ENCODE measurements at regions not wholly inside any gene's neighbourhood (a gene's known extent, or its start where the extent isn't known, plus 50 kb on each side); places are given as distances from the start of the nearest gene placed in this dataset.

DNA sequence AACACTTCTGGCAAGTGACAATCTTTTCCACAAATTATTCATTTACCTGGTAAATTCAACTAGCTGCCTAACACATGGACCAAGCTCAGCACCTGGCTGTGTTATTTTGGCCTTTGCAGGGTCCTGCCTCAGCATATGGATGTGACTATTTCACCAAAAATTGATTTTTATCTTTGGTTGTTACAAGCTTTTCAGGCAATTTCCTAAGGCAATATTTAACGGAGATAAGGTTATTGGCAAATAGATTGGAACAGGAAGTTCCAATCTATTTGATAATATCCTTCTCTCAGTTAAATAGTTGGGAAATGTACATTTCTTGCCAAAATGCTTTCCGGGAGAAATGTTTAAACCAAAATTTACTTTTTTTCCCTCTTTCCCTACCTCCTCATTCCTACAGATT, 415.2 kb upstream of the SMARCA2 start:
- H3K9ac ChIP-seq (ENCODE audit: low read length), result no peak overlapping the region
- H3K36me3 ChIP-seq (ENCODE audit: insufficient read depth, low read length), result no peaks in the 10 kb centered on the region
- H3F3A ChIP-seq (ENCODE audit: insufficient read depth, low read length, poor library complexity, severe bottlenecking), result no peaks in the 10 kb centered on the region
- H2AFZ ChIP-seq (ENCODE audit: low read depth, low read length), result no peak overlapping the region
- H4K20me1 ChIP-seq (ENCODE audit: insufficient read depth), result no peaks in the 10 kb centered on the region
- H3K27me3 ChIP-seq (ENCODE audit: insufficient read depth, low read depth, low read length), result no peaks in the 10 kb centered on the region
- no peak overlapping the region for H3K27ac ChIP-seq (ENCODE audit: low read length)
- TF ChIP-seq SMC3 (conservative IDR thresholded peaks at IDR 0.05; ENCODE audit: poor library complexity) (no peak), POLR2AphosphoS5 (IDR thresholded peaks at IDR 0.05) (no peak), EP300 (conservative IDR thresholded peaks at IDR 0.05; ENCODE audit: poor library complexity, severe bottlenecking) (no peak), EZH2 (IDR thresholded peaks at IDR 0.05; ENCODE audit: borderline replicate concordance, insufficient read depth, low read length, poor library complexity, severe bottlenecking) (no peak), MXI1 (conservative IDR thresholded peaks at IDR 0.05; ENCODE audit: poor library complexity, severe bottlenecking) (no peak), RAD21 (conservative IDR thresholded peaks at IDR 0.05) (no peak), TAF1 (IDR thresholded peaks at IDR 0.05; ENCODE audit: low read depth) (no peak)
- TF ChIP-seq, protein P1, sequence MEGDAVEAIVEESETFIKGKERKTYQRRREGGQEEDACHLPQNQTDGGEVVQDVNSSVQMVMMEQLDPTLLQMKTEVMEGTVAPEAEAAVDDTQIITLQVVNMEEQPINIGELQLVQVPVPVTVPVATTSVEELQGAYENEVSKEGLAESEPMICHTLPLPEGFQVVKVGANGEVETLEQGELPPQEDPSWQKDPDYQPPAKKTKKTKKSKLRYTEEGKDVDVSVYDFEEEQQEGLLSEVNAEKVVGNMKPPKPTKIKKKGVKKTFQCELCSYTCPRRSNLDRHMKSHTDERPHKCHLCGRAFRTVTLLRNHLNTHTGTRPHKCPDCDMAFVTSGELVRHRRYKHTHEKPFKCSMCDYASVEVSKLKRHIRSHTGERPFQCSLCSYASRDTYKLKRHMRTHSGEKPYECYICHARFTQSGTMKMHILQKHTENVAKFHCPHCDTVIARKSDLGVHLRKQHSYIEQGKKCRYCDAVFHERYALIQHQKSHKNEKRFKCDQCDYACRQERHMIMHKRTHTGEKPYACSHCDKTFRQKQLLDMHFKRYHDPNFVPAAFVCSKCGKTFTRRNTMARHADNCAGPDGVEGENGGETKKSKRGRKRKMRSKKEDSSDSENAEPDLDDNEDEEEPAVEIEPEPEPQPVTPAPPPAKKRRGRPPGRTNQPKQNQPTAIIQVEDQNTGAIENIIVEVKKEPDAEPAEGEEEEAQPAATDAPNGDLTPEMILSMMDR (IDR thresholded peaks at IDR 0.05; ENCODE audit: poor library complexity, severe bottlenecking), result no peak
- TF ChIP-seq, protein P2, sequence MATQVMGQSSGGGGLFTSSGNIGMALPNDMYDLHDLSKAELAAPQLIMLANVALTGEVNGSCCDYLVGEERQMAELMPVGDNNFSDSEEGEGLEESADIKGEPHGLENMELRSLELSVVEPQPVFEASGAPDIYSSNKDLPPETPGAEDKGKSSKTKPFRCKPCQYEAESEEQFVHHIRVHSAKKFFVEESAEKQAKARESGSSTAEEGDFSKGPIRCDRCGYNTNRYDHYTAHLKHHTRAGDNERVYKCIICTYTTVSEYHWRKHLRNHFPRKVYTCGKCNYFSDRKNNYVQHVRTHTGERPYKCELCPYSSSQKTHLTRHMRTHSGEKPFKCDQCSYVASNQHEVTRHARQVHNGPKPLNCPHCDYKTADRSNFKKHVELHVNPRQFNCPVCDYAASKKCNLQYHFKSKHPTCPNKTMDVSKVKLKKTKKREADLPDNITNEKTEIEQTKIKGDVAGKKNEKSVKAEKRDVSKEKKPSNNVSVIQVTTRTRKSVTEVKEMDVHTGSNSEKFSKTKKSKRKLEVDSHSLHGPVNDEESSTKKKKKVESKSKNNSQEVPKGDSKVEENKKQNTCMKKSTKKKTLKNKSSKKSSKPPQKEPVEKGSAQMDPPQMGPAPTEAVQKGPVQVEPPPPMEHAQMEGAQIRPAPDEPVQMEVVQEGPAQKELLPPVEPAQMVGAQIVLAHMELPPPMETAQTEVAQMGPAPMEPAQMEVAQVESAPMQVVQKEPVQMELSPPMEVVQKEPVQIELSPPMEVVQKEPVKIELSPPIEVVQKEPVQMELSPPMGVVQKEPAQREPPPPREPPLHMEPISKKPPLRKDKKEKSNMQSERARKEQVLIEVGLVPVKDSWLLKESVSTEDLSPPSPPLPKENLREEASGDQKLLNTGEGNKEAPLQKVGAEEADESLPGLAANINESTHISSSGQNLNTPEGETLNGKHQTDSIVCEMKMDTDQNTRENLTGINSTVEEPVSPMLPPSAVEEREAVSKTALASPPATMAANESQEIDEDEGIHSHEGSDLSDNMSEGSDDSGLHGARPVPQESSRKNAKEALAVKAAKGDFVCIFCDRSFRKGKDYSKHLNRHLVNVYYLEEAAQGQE (IDR thresholded peaks at IDR 0.05; ENCODE audit: borderline replicate concordance), result no peak
- H3K4me3 ChIP-seq (ENCODE audit: low read length), result no peak overlapping the region
- no peaks in the 10 kb centered on the region for H3K9me2 ChIP-seq (ENCODE audit: insufficient read depth, low read length)
- H3K4me2 ChIP-seq (ENCODE audit: low read length), result no peak overlapping the region
- no peaks in the 10 kb centered on the region for H3K79me2 ChIP-seq (replicated peaks; ENCODE audit: insufficient read depth, low read length)
- no peaks in the 10 kb centered on the region for H3K9me3 ChIP-seq (ENCODE audit: low read length)

DNA sequence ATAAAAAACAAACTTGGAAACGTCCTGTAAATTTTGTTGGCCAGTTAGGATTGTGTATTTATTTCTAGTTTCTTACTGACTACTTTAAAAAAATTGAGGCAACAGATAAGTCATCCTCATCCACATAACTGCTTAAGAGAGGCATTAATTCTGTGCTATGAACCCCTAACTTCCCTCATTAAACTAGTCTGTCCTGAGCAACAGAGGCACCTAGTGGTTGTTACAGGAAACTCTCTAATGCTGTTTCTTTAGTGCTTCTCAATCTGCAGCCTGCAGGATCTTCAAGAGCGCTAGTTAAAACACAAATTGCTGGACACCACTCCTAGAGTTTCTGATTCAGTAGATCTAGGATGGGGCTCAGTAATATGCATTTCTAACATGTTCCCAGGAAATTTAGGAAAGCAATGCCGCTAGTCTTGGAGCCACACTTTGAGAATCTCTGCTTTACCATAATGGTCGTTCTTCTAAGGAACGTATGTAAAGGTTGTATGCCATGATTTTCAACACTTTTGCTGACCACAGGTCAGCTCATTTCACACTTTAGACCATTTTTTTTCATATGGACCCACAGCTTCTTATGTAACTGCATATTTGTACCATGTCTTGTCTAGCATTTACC, 410.1 kb upstream of the SMARCA2 start:
- Histone ChIP-seq H3K9me2 (ENCODE audit: insufficient read depth, low read length) (no peaks in the 10 kb centered on the region), H3F3A (ENCODE audit: insufficient read depth, low read length, poor library complexity, severe bottlenecking) (no peaks in the 10 kb centered on the region), H3K79me2 (replicated peaks; ENCODE audit: insufficient read depth, low read length) (no peaks in the 10 kb centered on the region), H2AFZ (ENCODE audit: low read depth, low read length) (no peak overlapping the region), H3K4me3 (ENCODE audit: low read length) (no peak overlapping the region), H3K36me3 (ENCODE audit: insufficient read depth, low read length) (no peaks in the 10 kb centered on the region), H4K20me1 (ENCODE audit: insufficient read depth) (no peaks in the 10 kb centered on the region), H3K27ac (ENCODE audit: low read length) (no peak overlapping the region), H3K9ac (ENCODE audit: low read length) (no peak overlapping the region), H3K27me3 (ENCODE audit: insufficient read depth, low read depth, low read length) (no peaks in the 10 kb centered on the region), H3K4me2 (ENCODE audit: low read length) (no peak overlapping the region), H3K9me3 (ENCODE audit: low read length) (no peaks in the 10 kb centered on the region)
- TF ChIP-seq, protein P1 (IDR thresholded peaks at IDR 0.05; ENCODE audit: poor library complexity, severe bottlenecking), result peak; percentile 32
- TF ChIP-seq, protein P2 (IDR thresholded peaks at IDR 0.05; ENCODE audit: borderline replicate concordance), result no peak
- no peak for TF ChIP-seq RAD21 (conservative IDR thresholded peaks at IDR 0.05)
- no peak for TF ChIP-seq EP300 (conservative IDR thresholded peaks at IDR 0.05; ENCODE audit: poor library complexity, severe bottlenecking)

Data from neural cell (in vitro differentiated cells).